NT2/D1 (cell line): ENCODE measurements at regions not wholly inside any gene's neighbourhood (a gene's known extent, or its start where the extent isn't known, plus 50 kb on each side); places are given as distances from the start of the nearest gene placed in this dataset.

Experiments used
- SUZ12 ChIP-seq: IDR thresholded peaks from 2 replicates; pipeline ENCODE4 v1.6.1; 2011; ENCODE audit not compliant: insufficient read length, insufficient read depth; ENCODE audit errors: extremely low read depth
- YY1 ChIP-seq: IDR thresholded peaks from 2 replicates; pipeline ENCODE4 v1.6.1; 2011; ENCODE audit not compliant: insufficient read length, insufficient read depth
- ZNF274 ChIP-seq: IDR thresholded peaks from 2 replicates; pipeline ENCODE4 v1.6.1; 2011; ENCODE audit warnings: mild to moderate bottlenecking, low read depth, low read length

DNA sequence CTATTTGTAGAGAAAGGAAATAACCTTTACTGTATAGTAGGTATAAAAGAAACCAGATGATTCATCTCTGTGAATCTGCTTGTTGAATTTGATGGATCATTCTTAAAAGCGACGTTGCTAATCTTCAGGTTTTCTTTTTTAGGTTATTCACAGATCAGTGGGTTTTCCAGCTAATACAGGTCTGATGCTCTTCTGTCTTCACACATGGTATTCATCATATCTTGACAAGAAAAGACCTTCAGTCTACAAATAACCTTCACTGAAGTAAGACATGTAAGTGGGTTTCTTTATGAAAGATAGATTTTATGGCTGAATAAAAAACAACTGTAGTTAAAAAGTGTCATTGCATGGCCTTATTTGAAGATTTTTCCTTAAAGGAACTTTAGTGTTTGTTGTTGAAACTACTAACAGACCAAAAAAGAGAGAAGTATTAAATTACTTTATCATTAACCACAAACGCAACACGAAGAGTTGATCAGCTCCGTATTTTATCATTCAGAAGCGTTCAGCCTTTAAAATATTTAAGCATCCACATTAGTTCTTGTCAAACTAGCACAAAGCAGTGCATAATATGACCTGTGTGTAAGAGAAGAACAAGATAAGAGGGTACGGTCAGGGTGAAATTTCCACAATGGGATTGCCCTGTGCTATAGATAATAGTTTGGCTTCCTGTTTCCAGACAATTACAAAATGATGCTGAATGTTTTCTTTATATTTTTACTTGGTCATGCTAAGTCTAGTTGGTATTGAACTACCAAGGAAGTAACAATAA lies 299.5 kb downstream of the MZT1 start:
- TF ChIP-seq SUZ12 (no peak), YY1 (no peak), ZNF274 (no peak)
